HG02973 (cell line): ENCODE measurements at regions not wholly inside any gene's neighbourhood (a gene's known extent, or its start where the extent isn't known, plus 50 kb on each side); places are given as distances from the start of the nearest gene placed in this dataset.
"Not testable (repeated sequence)": the region's sequence is repeated elsewhere in the genome, so short reads cannot be mapped to it uniquely, and the experiment has no call there.

Source experiments
- ATAC-seq: cut with Tn5 transposase; IDR thresholded peaks from one replicate; pipeline ENCODE4 v1.9.1; 2021; ENCODE audit warnings: moderate library complexity; ENCODE audit not compliant: unreplicated experiment

DNA sequence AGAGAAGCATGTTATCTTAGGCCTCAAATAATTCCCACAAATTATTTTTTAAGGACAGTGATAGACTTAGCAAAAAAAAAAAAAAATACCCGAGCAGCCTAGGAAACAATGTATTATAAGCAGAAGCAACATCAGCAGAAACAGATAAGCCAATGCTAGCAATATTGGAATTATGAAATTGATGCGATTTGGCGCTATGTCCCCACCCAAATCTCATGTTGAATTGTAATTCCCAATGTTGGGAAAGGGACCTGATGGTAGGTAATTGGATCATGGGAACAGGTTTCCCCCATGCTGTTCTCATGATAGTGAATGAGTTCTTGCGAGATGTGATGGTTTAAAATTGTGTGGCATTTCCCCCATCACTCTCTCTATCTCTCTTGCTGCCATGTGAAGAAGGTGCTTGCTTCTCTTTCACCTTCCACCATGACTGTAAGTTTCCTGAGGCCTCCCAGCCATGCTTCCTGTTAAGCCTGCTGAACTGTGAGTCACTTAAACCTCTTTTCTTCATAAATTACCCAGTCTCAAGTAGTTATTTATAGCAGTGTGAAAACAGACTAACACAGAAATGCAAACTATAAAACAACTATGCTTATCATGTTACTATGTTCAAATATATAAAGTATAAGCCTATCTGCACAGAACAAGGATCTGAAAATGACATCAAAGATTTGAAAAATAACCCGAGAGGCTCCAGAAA, 75.6 kb upstream of the HIVEP3 start:
- no peak for ATAC-seq

DNA sequence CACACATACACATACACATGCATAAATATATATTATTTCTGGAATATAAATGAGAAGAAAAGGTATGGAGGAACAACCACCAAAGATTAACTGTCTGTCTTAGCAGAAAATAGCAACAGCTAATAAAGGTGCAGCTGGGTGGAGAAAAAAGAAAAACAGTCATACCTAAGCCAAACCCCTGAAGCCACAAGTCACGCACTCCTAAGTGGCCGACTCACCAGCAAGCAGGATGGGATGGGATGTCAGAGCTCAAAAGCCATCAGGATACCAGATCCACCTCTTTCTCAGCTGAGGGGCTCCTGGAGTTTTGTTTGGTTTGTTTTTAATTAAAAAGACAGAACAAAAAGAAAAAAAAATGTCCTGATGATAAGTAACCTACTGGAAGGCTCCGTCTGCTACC, 64.7 kb upstream of the HIVEP3 start:
- ATAC-seq: no peak

DNA sequence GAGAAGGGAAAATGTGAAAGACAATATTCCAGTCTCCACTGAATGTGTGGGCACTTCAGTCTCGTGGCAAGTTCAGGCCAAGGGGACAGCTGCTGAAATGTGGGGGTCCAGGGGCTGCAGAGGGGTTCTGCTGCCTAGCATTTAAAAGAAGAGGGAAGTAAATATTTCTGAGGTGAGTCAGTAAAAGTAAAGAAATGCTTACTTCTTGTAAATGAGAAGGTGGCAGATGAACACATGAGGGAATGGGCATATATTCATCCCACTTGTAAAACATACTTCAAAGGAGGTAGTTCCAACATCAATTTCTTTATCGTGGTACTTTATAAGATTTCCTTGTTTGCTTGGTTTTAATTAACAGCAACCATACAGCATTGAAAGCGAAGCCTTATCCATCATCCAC, 63.1 kb upstream of the HIVEP3 start:
- no peak for ATAC-seq

DNA sequence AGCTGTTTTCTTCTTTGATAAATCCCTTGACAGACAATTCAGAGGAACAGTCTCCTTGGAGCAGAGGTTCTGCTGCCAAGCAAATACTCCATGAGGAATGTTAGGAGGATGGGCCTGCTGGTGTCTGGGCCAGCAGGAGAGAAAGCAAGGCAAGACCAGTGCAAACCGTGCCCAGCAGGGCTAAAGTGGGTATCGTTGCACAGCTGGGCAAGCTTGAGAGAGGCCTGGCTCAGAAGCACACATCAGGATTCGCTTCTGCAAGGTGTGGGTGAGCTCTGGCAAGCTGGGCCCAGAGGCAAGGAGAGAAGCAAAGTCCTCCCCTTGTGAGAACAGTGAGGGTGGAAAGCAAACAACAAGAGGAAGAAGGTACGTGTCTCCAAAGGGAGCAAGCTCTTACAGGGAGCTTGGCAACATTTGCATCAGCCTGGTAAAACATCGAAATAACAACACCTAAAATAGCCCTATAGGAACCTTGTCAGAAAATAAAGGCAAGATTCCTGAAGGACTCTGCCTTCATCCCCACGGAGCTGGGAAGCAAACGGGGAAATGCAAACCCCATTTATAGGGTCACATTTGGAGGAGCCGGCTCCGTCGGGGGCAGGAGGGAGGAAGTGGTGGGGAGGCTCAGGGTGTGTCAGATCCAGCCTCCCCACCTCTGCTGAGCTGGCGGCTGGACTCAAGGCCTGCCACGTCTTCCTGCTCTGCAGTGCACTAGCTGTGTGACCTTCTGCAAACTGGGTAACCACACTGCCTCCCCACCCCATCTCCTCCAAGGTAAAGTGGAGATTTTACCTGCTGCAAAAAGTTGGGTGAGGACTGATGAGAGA, 62.3 kb upstream of the HIVEP3 start:
- ATAC-seq: no peak

DNA sequence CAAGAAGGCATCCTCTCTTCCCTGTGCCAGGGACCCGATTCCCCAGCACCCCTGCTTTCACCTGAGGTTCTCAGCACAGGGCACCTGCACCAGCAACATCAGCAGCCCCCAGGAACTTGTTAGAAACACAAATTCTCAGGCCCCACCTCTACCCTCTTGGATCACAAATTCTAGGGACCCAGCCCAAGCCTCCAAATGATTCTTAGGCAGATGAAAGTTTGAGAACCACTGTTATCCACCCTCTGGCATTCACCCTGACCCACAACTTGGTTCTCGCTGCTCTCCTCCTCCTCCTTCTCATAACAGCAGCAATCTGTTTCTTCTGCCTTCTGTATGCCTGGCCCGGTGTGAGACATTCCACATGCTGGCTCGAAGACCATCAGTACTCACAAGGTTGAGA, 60.3 kb upstream of the HIVEP3 start:
- ATAC-seq: no peak

GRCh38 chr1:41977326-41977725, 58.6 kb upstream of the HIVEP3 start:
- ATAC-seq: no peak

GRCh38 chr1:41976671-41977070, 57.9 kb upstream of the HIVEP3 start:
- no peak for ATAC-seq

GRCh38 chr1:41975850-41976569, 57.3 kb upstream of the HIVEP3 start:
- ATAC-seq: no peak

DNA sequence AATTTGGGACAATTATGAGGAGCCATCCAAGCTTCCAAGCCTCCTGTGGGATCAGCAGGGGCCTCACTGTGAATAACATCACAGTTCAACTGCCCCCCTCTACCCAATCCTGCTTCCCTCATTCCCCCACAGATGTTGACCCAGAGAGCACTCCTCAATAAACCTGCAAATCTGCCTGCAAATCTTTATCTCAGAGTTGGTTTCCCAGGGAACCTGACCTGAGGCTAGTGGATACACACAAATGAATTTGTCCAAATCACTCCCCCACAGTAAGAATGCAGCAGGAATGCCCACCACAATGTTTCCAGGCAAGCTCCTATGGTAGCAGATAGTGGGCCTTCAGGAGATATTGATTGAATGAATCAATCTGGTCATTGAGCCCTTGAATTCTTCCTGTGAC, 56.4 kb upstream of the HIVEP3 start:
- ATAC-seq: no peak

GRCh38 chr1:41968557-41968956, 49.8 kb upstream of the HIVEP3 start:
- not testable (repeated sequence) for ATAC-seq
